C4-2B (cell line): ENCODE measurements at regions not wholly inside any gene's neighbourhood (a gene's known extent, or its start where the extent isn't known, plus 50 kb on each side); places are given as distances from the start of the nearest gene placed in this dataset.

ENCODE experiments used
- CTCF ChIP-seq: fragments of 450-650 bp; conservative IDR thresholded peaks from 2 replicates; pipeline ENCODE4 v1.5.1; 2017; ENCODE audit warnings: mild to moderate bottlenecking
- ZFX ChIP-seq: fragments of 450-650 bp; IDR thresholded peaks from 2 replicates; pipeline ENCODE4 v1.6.1; 2017

GRCh38 chr6:117025310-117025709, 148.3 kb downstream of the RFX6 start:
- no peak for TF ChIP-seq CTCF
- no peak for TF ChIP-seq ZFX
